ENCODE measurements at regions not wholly inside any gene's neighbourhood (a gene's known extent, or its start where the extent isn't known, plus 50 kb on each side); places are given as distances from the start of the nearest gene placed in this dataset.

DNA sequence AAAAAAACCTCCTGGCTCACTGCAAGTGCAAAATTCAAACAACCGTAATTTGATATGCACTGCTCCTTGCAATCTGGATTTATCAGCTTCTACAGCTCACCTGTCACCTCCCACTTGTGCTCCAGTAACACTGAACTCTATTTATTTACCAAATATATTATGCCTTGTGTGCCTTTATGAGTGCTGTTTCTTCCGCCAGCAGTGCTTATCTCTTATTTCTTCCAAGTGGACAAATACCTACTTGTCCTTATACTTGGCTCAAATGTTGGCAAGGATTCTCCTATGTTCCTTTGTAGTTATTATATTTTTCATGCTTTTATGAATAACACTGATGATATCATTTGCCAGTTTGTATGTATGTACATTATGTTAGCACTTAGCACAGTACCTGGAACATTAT is 145.7 kb upstream of the ARRDC3 start:
- TF ChIP-seq CTCF (IDR thresholded peaks at IDR 0.05) (no peak), POLR2A (IDR thresholded peaks at IDR 0.05) (no peak)

Data from thyroid gland (tissue), 4 donors.